DOHH2 (cell line): ENCODE measurements at regions not wholly inside any gene's neighbourhood (a gene's known extent, or its start where the extent isn't known, plus 50 kb on each side); places are given as distances from the start of the nearest gene placed in this dataset.

Experiments
- CTCF ChIP-seq: fragments of 200-600 bp; sonication (generic); IDR thresholded peaks from one replicate; pipeline ENCODE4 v1.5.1; 2014; ENCODE audit warnings: antibody characterized with exemption, mild to moderate bottlenecking, low read depth, low read length; ENCODE audit not compliant: poor library complexity, severe bottlenecking
- EZH2phosphoT487 ChIP-seq: fragments of 200-600 bp; sonication (generic); IDR thresholded peaks from 2 replicates; pipeline ENCODE4 v1.6.1; 2017; ENCODE audit warnings: borderline replicate concordance, mild to moderate bottlenecking, antibody characterized with exemption, low read length, moderate library complexity, mixed read lengths

GRCh38 chr10:70960783-70961570 lies 72.6 kb upstream of the PCBD1 start:
- TF ChIP-seq CTCF (no peak), EZH2phosphoT487 (no peak)
